ENCODE measurements at regions not wholly inside any gene's neighbourhood (a gene's known extent, or its start where the extent isn't known, plus 50 kb on each side); places are given as distances from the start of the nearest gene placed in this dataset.

DNA sequence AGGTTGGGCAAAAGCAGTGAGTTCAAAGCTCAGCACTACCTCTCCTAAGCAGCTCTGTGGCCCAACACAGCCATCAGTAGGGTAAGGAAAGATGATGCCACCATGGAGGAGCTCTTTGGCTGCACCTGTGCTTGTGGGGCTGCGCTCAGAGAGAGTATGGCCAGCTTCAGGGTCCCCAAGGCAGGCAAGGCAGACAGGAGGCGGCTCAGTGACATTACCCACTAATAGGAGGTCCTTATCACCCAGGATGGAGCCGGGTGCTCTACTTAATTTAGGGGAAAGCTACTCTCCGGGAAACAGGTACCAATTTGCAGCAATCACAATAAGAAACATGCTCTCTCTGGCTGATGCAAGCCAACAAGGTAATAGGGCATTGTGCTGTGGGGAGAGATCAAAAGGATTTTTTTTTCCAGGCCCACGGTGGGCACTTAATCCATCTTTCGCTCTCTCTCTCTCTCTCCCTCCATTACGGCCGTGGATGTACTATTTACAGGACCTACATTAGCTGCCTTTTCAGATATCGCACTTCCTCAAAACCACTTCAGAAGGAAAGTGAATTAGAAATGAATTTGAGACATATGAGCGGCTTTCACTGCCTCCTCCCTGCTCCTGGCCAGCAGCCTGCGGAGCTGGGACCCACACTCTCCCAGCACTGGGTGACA, 446.3 kb downstream of the SOX6 start:
- no peak for DNase-seq (ENCODE audit: low read depth)

DNA sequence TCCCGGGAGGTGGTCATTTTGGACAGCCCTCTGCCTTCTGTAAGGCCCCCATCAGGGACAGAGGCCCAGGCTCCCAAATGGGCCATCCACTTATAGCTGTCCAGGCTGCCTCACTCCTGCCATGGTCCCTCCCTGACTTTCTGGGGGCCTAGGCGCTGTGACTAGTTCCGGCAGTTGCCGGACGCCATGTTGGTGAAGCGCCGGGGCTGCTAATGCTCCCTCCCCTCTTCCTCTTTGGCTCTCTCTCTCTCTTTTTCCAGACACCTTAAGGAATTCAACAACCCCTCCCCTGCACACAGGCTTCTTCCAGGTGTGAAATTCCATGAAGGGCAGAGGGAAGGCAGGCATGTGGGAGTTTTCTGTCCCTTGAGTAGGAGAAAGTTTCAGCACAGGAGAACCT, 445.6 kb downstream of the SOX6 start:
- no peak for DNase-seq (ENCODE audit: low read depth)

DNA sequence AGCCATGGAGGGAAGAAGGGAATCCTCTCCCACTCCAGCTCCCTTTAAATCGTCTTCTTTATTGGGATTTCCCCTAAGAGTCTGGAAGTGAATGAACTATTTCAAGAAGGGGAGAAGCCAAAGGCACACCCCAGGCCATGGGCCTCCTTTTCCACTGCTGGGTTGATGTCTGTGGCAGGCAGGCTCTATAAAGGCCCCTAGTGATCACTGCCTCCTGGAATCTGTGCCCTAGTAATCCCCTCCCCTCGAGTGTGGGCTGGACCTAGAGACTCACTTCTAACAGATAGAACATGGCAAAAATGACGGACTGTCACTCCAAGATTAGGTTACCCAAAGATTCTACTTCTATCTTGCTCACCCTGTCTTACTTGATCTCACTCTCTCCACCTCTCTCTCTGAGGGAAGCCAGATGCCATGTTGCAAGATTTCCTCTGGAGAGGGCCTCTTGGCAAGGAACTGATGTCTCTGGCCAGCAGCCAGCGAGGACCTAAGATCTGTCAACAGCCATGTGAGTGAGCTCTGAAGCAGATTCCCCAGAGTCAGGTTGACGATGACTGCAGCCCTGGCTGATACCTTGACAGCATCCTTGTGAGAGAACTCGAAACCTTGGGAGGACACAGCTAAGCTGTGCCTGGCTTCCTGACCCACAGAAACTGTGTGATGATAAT, 444.8 kb downstream of the SOX6 start:
- DNase-seq (ENCODE audit: low read depth): no peak

DNA sequence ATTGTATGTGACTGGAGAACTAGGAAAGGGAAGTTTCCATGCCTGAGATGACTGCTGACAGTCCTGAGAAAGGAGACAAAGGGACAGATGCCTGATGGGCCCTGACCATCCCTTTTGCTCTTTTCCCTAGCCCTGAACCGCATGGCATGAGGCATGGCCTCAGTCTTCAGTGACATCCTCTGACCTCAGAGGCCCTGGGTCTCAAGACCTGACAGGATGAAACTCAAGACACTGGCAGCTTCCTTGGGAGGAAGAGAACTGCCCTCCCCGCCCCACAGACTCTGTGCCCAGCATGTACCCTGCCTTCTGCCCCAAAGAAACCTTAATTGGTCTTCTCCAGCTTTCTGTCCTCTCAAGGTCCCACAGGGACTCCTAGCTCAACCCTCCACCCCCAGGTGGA, 444.1 kb downstream of the SOX6 start:
- no peak for DNase-seq (ENCODE audit: low read depth)

DNA sequence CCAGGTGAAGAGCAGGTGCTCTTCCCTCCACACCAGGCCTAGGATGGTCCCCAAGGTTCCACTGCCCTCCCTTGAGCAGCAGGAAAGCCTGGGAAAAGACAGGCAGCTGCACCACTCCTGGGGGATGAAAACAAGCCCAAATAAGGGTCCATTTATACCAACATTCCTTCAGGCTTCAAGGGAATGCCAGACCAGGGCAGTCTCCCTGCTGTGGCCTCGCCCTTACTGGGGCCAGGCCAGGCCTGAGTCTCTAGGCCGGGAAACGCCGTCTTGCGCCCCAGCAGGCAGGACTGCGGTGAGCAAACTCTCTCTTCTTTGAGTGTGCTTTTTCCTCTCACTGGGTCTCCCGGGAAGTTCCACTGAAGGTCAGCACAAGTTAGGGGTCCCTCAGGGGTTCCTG, 443.5 kb downstream of the SOX6 start:
- no peak for DNase-seq (ENCODE audit: low read depth)

DNA sequence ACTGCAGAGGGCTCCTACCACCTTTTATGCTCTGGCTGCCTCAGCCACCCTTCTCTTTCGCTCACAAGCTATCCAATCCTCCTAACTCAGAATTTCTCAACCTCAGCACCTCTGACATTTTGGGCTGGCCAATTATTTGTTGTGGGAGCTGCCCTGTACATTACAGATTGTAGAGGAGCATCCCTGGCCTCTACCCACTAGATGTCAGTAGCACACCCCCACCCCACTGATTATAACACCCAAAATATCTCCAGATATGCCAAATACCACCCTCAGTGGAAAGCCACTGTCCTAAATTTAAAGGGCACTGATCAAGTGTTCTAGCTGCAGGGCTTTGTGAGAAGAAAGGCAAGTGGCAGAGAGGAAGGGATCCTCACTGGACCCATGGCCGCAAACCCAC, 443.1 kb downstream of the SOX6 start:
- DNase-seq (ENCODE audit: low read depth): no peak

Measured in stimulated activated CD8-positive, alpha-beta memory T cell treated with anti-CD3 and anti-CD28 coated beads, Interleukin-4, amount 100 ng/mL, for 24 hours (primary cell).